ENCODE measurements at regions not wholly inside any gene's neighbourhood (a gene's known extent, or its start where the extent isn't known, plus 50 kb on each side); places are given as distances from the start of the nearest gene placed in this dataset.

DNA sequence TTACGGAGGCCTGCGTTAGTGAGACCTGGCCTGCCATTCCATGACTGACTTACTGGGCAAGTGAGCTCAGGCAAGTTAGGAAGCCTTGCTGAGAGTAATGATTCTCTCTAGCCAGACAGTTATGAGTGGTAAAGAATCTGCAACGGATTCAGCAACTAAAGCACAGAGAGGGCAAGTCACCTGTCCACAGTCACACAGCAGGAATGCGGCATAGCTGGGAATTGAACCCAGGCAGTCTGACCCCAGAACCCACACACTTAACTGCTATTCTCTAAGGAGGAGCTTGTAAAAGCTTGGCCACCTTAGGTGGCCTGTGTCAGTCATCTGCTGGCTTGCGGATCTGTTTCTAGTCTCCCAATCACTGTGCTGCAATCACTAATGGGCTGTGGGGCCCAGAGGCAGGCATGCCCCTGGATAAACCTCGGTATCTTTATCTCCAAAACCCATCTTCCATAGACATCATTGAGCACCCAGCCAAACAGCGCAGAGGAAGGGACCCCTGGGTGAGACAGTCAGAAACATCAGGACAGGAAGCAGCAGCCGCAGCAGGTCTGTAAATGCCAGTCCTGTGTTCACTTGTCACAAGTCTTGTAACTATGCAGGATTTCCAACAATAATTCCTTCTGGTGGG lies 215.9 kb upstream of the KCNG1 start:
- Histone ChIP-seq H3K36me3 (ENCODE audit: low read depth, missing control alignments) (no peaks in the 10 kb centered on the region), H3K27me3 (no peaks in the 10 kb centered on the region), H3K9me3 (no peaks in the 10 kb centered on the region), H3K27ac (no peak overlapping the region), H3K4me1 (no peaks in the 10 kb centered on the region), H3K4me3 (no peak overlapping the region)
- DNase-seq, result no peak
- intact Hi-C loops (cut with DNase I; ENCODE audit: low total_unique reads), result no loop called here
- no peak for TF ChIP-seq POLR2A (IDR thresholded peaks at IDR 0.05)
- TF ChIP-seq, protein P1, sequence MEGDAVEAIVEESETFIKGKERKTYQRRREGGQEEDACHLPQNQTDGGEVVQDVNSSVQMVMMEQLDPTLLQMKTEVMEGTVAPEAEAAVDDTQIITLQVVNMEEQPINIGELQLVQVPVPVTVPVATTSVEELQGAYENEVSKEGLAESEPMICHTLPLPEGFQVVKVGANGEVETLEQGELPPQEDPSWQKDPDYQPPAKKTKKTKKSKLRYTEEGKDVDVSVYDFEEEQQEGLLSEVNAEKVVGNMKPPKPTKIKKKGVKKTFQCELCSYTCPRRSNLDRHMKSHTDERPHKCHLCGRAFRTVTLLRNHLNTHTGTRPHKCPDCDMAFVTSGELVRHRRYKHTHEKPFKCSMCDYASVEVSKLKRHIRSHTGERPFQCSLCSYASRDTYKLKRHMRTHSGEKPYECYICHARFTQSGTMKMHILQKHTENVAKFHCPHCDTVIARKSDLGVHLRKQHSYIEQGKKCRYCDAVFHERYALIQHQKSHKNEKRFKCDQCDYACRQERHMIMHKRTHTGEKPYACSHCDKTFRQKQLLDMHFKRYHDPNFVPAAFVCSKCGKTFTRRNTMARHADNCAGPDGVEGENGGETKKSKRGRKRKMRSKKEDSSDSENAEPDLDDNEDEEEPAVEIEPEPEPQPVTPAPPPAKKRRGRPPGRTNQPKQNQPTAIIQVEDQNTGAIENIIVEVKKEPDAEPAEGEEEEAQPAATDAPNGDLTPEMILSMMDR (IDR thresholded peaks at IDR 0.05), result no peak
- WGBS, 2 donors, result 91 to 93% methylated on average over 8 of the region's 8 CpGs

- Histone ChIP-seq H3K36me3 (ENCODE audit: low read depth, missing control alignments) (no peaks in the 10 kb centered on the region), H3K4me3 (no peak overlapping the region), H3K4me1 (no peaks in the 10 kb centered on the region), H3K27ac (no peak overlapping the region), H3K9me3 (no peaks in the 10 kb centered on the region), H3K27me3 (no peaks in the 10 kb centered on the region)
- no peak for DNase-seq
- intact Hi-C loops (cut with DNase I; ENCODE audit: low total_unique reads), result no loop called here
- no peak for TF ChIP-seq POLR2A (IDR thresholded peaks at IDR 0.05)
- WGBS, 2 donors, result 55 to 62% methylated on average over 11 of the region's 11 CpGs
Observed at GRCh38 chr20:51237791-51238190, 214.9 kb upstream of the KCNG1 start.

GRCh38 chr20:51237278-51237677 lies 214.4 kb upstream of the KCNG1 start:
- Histone ChIP-seq H3K27ac (no peak overlapping the region), H3K4me1 (no peaks in the 10 kb centered on the region), H3K4me3 (no peak overlapping the region), H3K27me3 (no peaks in the 10 kb centered on the region), H3K9me3 (no peaks in the 10 kb centered on the region), H3K36me3 (ENCODE audit: low read depth, missing control alignments) (no peaks in the 10 kb centered on the region)
- TF ChIP-seq POLR2A (IDR thresholded peaks at IDR 0.05), result no peak
- TF ChIP-seq, protein P1 (IDR thresholded peaks at IDR 0.05), result no peak
- DNase-seq, result no peak
- intact Hi-C loops (cut with DNase I; ENCODE audit: low total_unique reads), result no loop called here
- WGBS, 2 donors, result 73 to 77% methylated on average over 6 of the region's 6 CpGs

DNA sequence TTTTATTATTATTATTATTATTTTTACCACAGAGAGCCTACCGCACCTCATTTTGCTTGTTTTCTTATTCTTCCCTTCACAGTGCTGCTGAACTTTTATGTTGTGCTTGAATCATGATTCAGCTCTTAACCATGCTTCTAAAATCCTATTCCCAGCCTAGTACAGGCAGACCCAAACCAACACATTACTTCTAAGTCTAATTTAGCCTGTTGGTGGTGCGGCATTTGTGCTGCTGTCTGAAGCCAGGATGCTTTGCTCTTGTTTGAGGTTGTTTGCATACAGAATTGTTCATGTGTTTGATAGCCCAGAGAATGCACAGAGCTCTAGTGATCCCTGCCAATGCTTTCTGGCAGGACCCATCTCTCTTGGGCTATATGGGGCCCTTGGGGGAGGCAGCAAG lies 213.5 kb upstream of the KCNG1 start:
- peak; percentile 18 for DNase-seq
- intact Hi-C loops (cut with DNase I; ENCODE audit: low total_unique reads), result no loop called here
- no peaks in the 10 kb centered on the region for H3K27me3 ChIP-seq
- H3K9me3 ChIP-seq, result no peaks in the 10 kb centered on the region
- H3K4me1 ChIP-seq, result no peaks in the 10 kb centered on the region
- no peak overlapping the region for H3K4me3 ChIP-seq
- H3K27ac ChIP-seq, result no peak overlapping the region
- WGBS, 2 donors, result 86 to 90% methylated on average over 2 of the region's 2 CpGs
- TF ChIP-seq, protein P1 (IDR thresholded peaks at IDR 0.05), result no peak
- TF ChIP-seq POLR2A (IDR thresholded peaks at IDR 0.05), result no peak
- no peaks in the 10 kb centered on the region for H3K36me3 ChIP-seq (ENCODE audit: low read depth, missing control alignments)

GRCh38 chr20:51233345-51233744 lies 210.4 kb upstream of the KCNG1 start:
- Histone ChIP-seq H3K4me3 (no peak overlapping the region), H3K27me3 (no peaks in the 10 kb centered on the region), H3K4me1 (no peaks in the 10 kb centered on the region), H3K9me3 (no peaks in the 10 kb centered on the region), H3K27ac (no peak overlapping the region), H3K36me3 (ENCODE audit: low read depth, missing control alignments) (no peaks in the 10 kb centered on the region)
- 93% methylated on average over 6 of the region's 6 CpGs for WGBS, 2 donors
- intact Hi-C loops (cut with DNase I; ENCODE audit: low total_unique reads), result no loop called here
- TF ChIP-seq POLR2A (IDR thresholded peaks at IDR 0.05), result no peak
- TF ChIP-seq, protein P1 (IDR thresholded peaks at IDR 0.05), result no peak
- DNase-seq, result no peak
